SK-N-SH (cell line): ENCODE measurements at regions not wholly inside any gene's neighbourhood (a gene's known extent, or its start where the extent isn't known, plus 50 kb on each side); places are given as distances from the start of the nearest gene placed in this dataset.

Source experiments
- CTCF ChIA-PET: fragments of 300-600, 350-600 bp; formaldehyde crosslinking; extraction: SDS; loops from one replicate; lab custom pipeline; 2021; lab: Yijun Ruan, JAX
- POLR2A ChIA-PET: fragments of 350-600 bp; sonication (Branson Sonifier 250); formaldehyde crosslinking; extraction: SDS; loops from one replicate; lab custom pipeline; 2020; ENCODE audit warnings: antibody characterized with exemption, inconsistent platforms; lab: Yijun Ruan, JAX
- DNase-seq: peaks from one replicate; pipeline ENCODE4 v3.0.0; 2012
- H2AFZ ChIP-seq: fragments of 200-600 bp; sonication (generic); 2 replicates; pipeline ENCODE4 v1.8.1; 2016; ENCODE audit warnings: antibody characterized with exemption, mild to moderate bottlenecking, low read depth
- H3F3A ChIP-seq: fragments of 200-600 bp; sonication (generic); replicated peaks from 2 replicates; pipeline ENCODE3; 2016; ENCODE audit warnings: antibody characterized with exemption, mild to moderate bottlenecking; ENCODE audit not compliant: insufficient read depth
- H3K27ac ChIP-seq, 2 experiments: fragments of 200-500 bp in 1 of 2; fragments of 200-600 bp in 1 of 2; sonication (Bioruptor generic) in 1 of 2; sonication (generic), shearing (Covaris generic) in 1 of 2; 2 replicates each; pipeline versions ENCODE4 v1.5.1 to v1.6.1; 2014 to 2016; ENCODE audit warnings: low read depth in 2 of 2, inconsistent platforms in 1 of 2, low read length in 1 of 2, mild to moderate bottlenecking in 1 of 2, mixed read lengths in 1 of 2
- H3K27me3 ChIP-seq: fragments of 200-600 bp; sonication (generic), shearing (Covaris generic); 2 replicates; pipeline ENCODE4 v1.6.1; 2016; ENCODE audit warnings: mixed run types; ENCODE audit not compliant: insufficient read depth
- H3K36me3 ChIP-seq, 2 experiments: fragments of 200-500 bp in 1 of 2; fragments of 200-600 bp in 1 of 2; sonication (Bioruptor generic) in 1 of 2; sonication (generic) in 1 of 2; replicated peaks in 1 of 2; 2 replicates each; pipeline versions ENCODE3 to v1.5.1; 2014 to 2016; ENCODE audit warnings: low read length in 1 of 2, mild to moderate bottlenecking in 1 of 2; ENCODE audit not compliant: insufficient read depth in 2 of 2, control insufficient read depth in 1 of 2
- H3K4me1 ChIP-seq, 2 experiments: fragments of 200-500 bp in 1 of 2; fragments of 200-600 bp in 1 of 2; sonication (Bioruptor generic) in 1 of 2; sonication (generic), shearing (Covaris generic) in 1 of 2; 2 replicates each; pipeline versions ENCODE4 v1.5.1 to v1.6.1; 2014 to 2016; ENCODE audit warnings: low read depth in 1 of 2, low read length in 1 of 2, mixed run types in 1 of 2; ENCODE audit not compliant: insufficient read depth in 2 of 2, control insufficient read depth in 1 of 2
- H3K4me2 ChIP-seq: fragments of 200-600 bp; sonication (generic), shearing (Covaris generic); 2 replicates; pipeline ENCODE4 v1.6.1; 2017; ENCODE audit warnings: mixed run types
- H3K4me3 ChIP-seq, 2 experiments: fragments of 200-500 bp in 1 of 2; fragments of 200-600 bp in 1 of 2; sonication (Bioruptor generic) in 1 of 2; sonication (generic), shearing (Covaris generic) in 1 of 2; 2 replicates each; pipeline versions ENCODE4 v1.5.1 to v1.8.1; 2014 to 2016; ENCODE audit warnings: low read depth in 2 of 2, inconsistent platforms in 1 of 2, low read length in 1 of 2, mild to moderate bottlenecking in 1 of 2, mixed read lengths in 1 of 2, moderate library complexity in 1 of 2
- H3K79me2 ChIP-seq: fragments of 200-600 bp; sonication (generic); 2 replicates; pipeline ENCODE4 v1.8.1; 2017; ENCODE audit warnings: mild to moderate bottlenecking; ENCODE audit not compliant: insufficient read depth
- H3K9ac ChIP-seq: fragments of 200-600 bp; sonication (generic); 2 replicates; pipeline ENCODE4 v1.6.1; 2017; ENCODE audit warnings: mixed run types
- H3K9me2 ChIP-seq: fragments of 200-600 bp; sonication (generic); 2 replicates; pipeline ENCODE4 v1.6.1; 2017; ENCODE audit warnings: mixed run types
- H3K9me3 ChIP-seq: fragments of 200-600 bp; sonication (generic); 2 replicates; pipeline ENCODE4 v1.6.1; 2017; ENCODE audit warnings: mixed run types, mild to moderate bottlenecking, moderate library complexity
- H4K20me1 ChIP-seq: fragments of 200-600 bp; sonication (generic); 2 replicates; pipeline ENCODE4 v1.6.1; 2017; ENCODE audit warnings: mild to moderate bottlenecking, mixed run types; ENCODE audit not compliant: insufficient read depth
- ELF1 ChIP-seq: IDR thresholded peaks from 2 replicates; pipeline ENCODE4 v1.4.0; 2012
- EP300 ChIP-seq, 2 experiments: IDR thresholded peaks; 2 replicates each; pipeline versions ENCODE4 v1.4.0 to v1.6.1; 2012; ENCODE audit warnings: borderline replicate concordance in 1 of 2, low read depth in 1 of 2, low read length in 1 of 2
- EZH2phosphoT487 ChIP-seq: fragments of 200-600 bp; sonication (generic); IDR thresholded peaks from 2 replicates; pipeline ENCODE4 v1.6.1; 2017; ENCODE audit warnings: low read depth, mixed run types, mild to moderate bottlenecking, antibody characterized with exemption, moderate library complexity, borderline replicate concordance
- FOXJ3 ChIP-seq: sonication (generic); formaldehyde crosslinking; IDR thresholded peaks from 2 replicates; pipeline ENCODE4 v1.5.1; 2020; ENCODE audit warnings: mild to moderate bottlenecking, missing genetic modification reagents
- FOXM1 ChIP-seq: IDR thresholded peaks from 2 replicates; pipeline ENCODE4 v1.4.0; 2012; ENCODE audit warnings: low read depth, mild to moderate bottlenecking
- GABPA ChIP-seq: IDR thresholded peaks from 2 replicates; pipeline ENCODE4 v1.4.0; 2012; ENCODE audit warnings: low read depth, mild to moderate bottlenecking
- JUND ChIP-seq: IDR thresholded peaks from 2 replicates; pipeline ENCODE4 v1.4.0; 2012
- MXI1 ChIP-seq: IDR thresholded peaks from 2 replicates; pipeline ENCODE4 v1.6.1; 2012; ENCODE audit warnings: mild to moderate bottlenecking, low read depth, low read length, improper control_type of control experiment
- NFIC ChIP-seq: IDR thresholded peaks from 2 replicates; pipeline ENCODE4 v1.4.0; 2012; ENCODE audit warnings: borderline replicate concordance
- PBX3 ChIP-seq: IDR thresholded peaks from 2 replicates; pipeline ENCODE4; 2012
- POLR2AphosphoS5 ChIP-seq: IDR thresholded peaks from 2 replicates; pipeline ENCODE4 v1.6.1; 2012; ENCODE audit warnings: low read depth, low read length
- RAD21 ChIP-seq: IDR thresholded peaks from 2 replicates; pipeline ENCODE4 v1.6.1; 2012; ENCODE audit warnings: mild to moderate bottlenecking, low read length
- RCOR1 ChIP-seq: fragments of 150-350 bp; IDR thresholded peaks from 2 replicates; pipeline ENCODE4 v1.6.1; 2017; ENCODE audit warnings: antibody characterized with exemption, low read length
- REST ChIP-seq: IDR thresholded peaks from 2 replicates; pipeline ENCODE4 v1.6.1; 2012; ENCODE audit warnings: mild to moderate bottlenecking, low read depth, low read length, moderate library complexity
- RFX5 ChIP-seq: IDR thresholded peaks from 2 replicates; pipeline ENCODE4 v1.6.1; 2012; ENCODE audit warnings: mild to moderate bottlenecking, improper control_type of control experiment, low read length
- RXRA ChIP-seq: IDR thresholded peaks from 2 replicates; pipeline ENCODE4 v1.4.0; 2012; ENCODE audit warnings: low read depth, mild to moderate bottlenecking, borderline replicate concordance
- SIN3A ChIP-seq: IDR thresholded peaks from 2 replicates; pipeline ENCODE4 v1.6.1; 2012; ENCODE audit warnings: low read depth, mild to moderate bottlenecking, low read length, moderate library complexity, borderline replicate concordance
- SMC3 ChIP-seq: IDR thresholded peaks from 2 replicates; pipeline ENCODE4 v1.6.1; 2012; ENCODE audit warnings: low read depth, low read length, improper control_type of control experiment
- TAF1 ChIP-seq: IDR thresholded peaks from 2 replicates; pipeline ENCODE4 v1.6.1; 2012; ENCODE audit warnings: low read depth, mild to moderate bottlenecking, low read length, moderate library complexity, borderline replicate concordance
- TCF12 ChIP-seq: IDR thresholded peaks from 2 replicates; pipeline ENCODE4 v1.4.0; 2012
- USF2 ChIP-seq: fragments of 150-350 bp; IDR thresholded peaks from 2 replicates; pipeline ENCODE4 v1.6.1; 2017; ENCODE audit warnings: antibody characterized with exemption, low read length, low read depth, borderline replicate concordance
- YY1 ChIP-seq: IDR thresholded peaks from 2 replicates; pipeline ENCODE4 v1.4.0; 2012; ENCODE audit warnings: low read depth, mild to moderate bottlenecking
- WGBS: methylation state at CpG from one replicate; pipeline ENCODE4 v1.1.6; 2017; ENCODE audit warnings: low lambda C conversion rate; 5-methylcytosine and 5-hydroxymethylcytosine counted together

- POLR2A ChIA-PET, result no interaction called here
- Histone ChIP-seq H3K4me1 (peaks cover 0 to under 1% of the 10 kb centered on the region in 2 experiments; a peak in 1 of 4 replicates), H3K9me2 (no peaks in the 10 kb centered on the region), H3K4me3 (no peak overlapping the region), H3F3A (no peaks in the 10 kb centered on the region), H3K36me3 (no peaks in the 10 kb centered on the region), H3K27ac (no peak overlapping the region), H3K9me3 (no peaks in the 10 kb centered on the region), H3K9ac (no peak overlapping the region), H3K79me2 (no peaks in the 10 kb centered on the region), H3K27me3 (no peaks in the 10 kb centered on the region), H2AFZ (no peak overlapping the region), H3K4me2 (no peak overlapping the region), H4K20me1 (no peaks in the 10 kb centered on the region)
- WGBS, result 44% methylated on average over 5 of the region's 5 CpGs
- CTCF ChIA-PET, result interaction anchor here (1.1 to 2.7 kb wide), 3 partner anchors 105 to 131 kb away, joined by 3 to 11 read pairs (median 10); no protein-coding TSS in a partner anchor
- DNase-seq, result no peak
- no peak for TF ChIP-seq YY1
- no peak for TF ChIP-seq FOXJ3
- TF ChIP-seq JUND, result no peak
- no peak for TF ChIP-seq RAD21
- no peak for TF ChIP-seq RFX5
- no peak for TF ChIP-seq RCOR1
- TF ChIP-seq NFIC, result no peak
- no peak for TF ChIP-seq TAF1
- TF ChIP-seq TCF12, result no peak
- TF ChIP-seq REST, result no peak
- no peak for TF ChIP-seq SIN3A
- no peak for TF ChIP-seq EZH2phosphoT487
- no peak for TF ChIP-seq ELF1
- TF ChIP-seq SMC3, result no peak
- TF ChIP-seq EP300 (IDR thresholded peaks at IDR 0.05; ENCODE audit: borderline replicate concordance in 1 of 2, low read depth in 1 of 2, low read length in 1 of 2), result no peak
Observed at GRCh38 chr1:5615076-5615475, 377.1 kb downstream of the NPHP4 start.

GRCh38 chr1:5613900-5614299, 378.3 kb downstream of the NPHP4 start:
- no peaks in the 10 kb centered on the region for H4K20me1 ChIP-seq
- ChIA-PET CTCF (no interaction called here), POLR2A (no interaction called here)
- H3K27ac ChIP-seq, result no peak overlapping the region
- no peaks in the 10 kb centered on the region for H3K9me2 ChIP-seq
- no peaks in the 10 kb centered on the region for H3F3A ChIP-seq
- no peak overlapping the region for H3K9ac ChIP-seq
- no peak overlapping the region for H2AFZ ChIP-seq
- no peaks in the 10 kb centered on the region for H3K79me2 ChIP-seq
- DNase-seq, result no peak
- no peaks in the 10 kb centered on the region for H3K36me3 ChIP-seq
- H3K4me3 ChIP-seq, result no peak overlapping the region
- no peaks in the 10 kb centered on the region for H3K9me3 ChIP-seq
- H3K27me3 ChIP-seq, result no peaks in the 10 kb centered on the region
- H3K4me1 ChIP-seq, result no peaks in the 10 kb centered on the region
- WGBS, result 20% methylated on average over 4 of the region's 4 CpGs
- no peak overlapping the region for H3K4me2 ChIP-seq
- TF ChIP-seq FOXM1 (no peak), EZH2phosphoT487 (no peak), REST (no peak), PBX3 (no peak), MXI1 (no peak), RXRA (no peak), RCOR1 (no peak), GABPA (no peak), POLR2AphosphoS5 (no peak), USF2 (no peak)
